GM20000 (cell line): ENCODE measurements at regions not wholly inside any gene's neighbourhood (a gene's known extent, or its start where the extent isn't known, plus 50 kb on each side); places are given as distances from the start of the nearest gene placed in this dataset.

Source experiments
- DNase-seq: peaks from one replicate; pipeline ENCODE4 v3.0.0; 2012; ENCODE audit warnings: low spot score
- CTCF ChIP-seq: IDR thresholded peaks from 2 replicates; pipeline ENCODE4 v1.5.1; 2012; ENCODE audit warnings: mild to moderate bottlenecking, control low read depth; ENCODE audit errors: extremely low read depth, missing control alignments

DNA sequence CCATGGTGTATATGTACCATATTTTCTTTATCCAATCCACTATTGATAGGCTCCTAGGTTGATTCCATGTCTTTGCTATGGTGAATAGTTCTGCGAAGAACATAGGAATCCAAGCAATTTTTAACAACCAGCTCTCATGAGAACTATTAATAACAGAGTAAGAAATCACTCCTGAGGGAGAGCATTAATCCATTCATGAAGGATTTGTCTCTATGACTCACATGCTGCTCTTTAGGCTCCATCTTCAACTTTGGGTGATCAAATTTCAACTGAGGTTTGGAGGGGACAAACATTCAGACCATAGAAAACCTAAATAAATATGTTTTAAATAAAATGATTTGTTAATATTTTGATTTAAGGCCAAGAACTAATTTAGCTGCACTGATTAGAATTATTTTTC, 147.4 kb downstream of the NSUN3 start:
- TF ChIP-seq CTCF = no peak

DNA sequence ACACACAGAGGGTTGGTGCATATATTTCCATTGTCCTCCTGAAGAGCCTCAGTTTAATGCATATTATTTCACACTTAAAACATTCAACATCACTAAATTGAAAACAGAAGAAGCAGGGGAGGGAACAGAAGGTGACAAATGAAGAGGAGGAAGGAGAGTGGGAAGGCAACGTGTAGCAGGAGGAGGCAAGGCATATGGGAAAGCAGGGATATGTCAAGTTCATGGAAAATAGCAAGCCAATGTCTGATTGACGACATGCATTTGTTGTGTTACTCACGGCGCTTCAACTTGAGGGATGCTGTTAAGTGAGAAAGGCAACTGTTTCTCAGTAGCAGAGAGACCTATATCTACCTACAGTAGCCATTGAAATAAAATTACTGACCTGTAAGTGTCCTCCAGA, 154.5 kb downstream of the NSUN3 start:
- no peak for DNase-seq
- TF ChIP-seq CTCF = no peak

More for the DNA sequence above, 147.4 kb downstream of the NSUN3 start:
- no peak for DNase-seq

DNA sequence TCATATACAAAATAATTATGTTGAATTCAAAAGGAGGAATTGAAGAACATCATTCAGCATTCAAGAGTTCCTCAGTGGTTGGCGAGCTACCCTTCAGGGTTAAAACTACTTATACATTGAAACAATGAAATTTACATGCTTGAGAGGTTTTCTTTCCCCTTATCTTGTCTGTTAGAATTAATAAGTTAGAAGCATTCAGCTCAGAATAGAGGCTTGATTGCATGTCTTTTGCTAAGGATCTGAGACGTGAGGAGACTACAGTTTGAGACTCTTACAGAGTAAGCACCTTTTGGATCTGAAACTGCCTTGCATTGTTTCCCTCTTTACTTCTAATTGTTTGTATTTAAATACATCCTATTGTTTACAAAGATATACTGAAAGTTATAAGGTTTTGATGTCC, 157.6 kb downstream of the NSUN3 start:
- no peak for TF ChIP-seq CTCF
- no peak for DNase-seq

- no peak for DNase-seq
- TF ChIP-seq CTCF = no peak
Observed at GRCh38 chr3:94221829-94222228, 159.0 kb downstream of the NSUN3 start.

DNA sequence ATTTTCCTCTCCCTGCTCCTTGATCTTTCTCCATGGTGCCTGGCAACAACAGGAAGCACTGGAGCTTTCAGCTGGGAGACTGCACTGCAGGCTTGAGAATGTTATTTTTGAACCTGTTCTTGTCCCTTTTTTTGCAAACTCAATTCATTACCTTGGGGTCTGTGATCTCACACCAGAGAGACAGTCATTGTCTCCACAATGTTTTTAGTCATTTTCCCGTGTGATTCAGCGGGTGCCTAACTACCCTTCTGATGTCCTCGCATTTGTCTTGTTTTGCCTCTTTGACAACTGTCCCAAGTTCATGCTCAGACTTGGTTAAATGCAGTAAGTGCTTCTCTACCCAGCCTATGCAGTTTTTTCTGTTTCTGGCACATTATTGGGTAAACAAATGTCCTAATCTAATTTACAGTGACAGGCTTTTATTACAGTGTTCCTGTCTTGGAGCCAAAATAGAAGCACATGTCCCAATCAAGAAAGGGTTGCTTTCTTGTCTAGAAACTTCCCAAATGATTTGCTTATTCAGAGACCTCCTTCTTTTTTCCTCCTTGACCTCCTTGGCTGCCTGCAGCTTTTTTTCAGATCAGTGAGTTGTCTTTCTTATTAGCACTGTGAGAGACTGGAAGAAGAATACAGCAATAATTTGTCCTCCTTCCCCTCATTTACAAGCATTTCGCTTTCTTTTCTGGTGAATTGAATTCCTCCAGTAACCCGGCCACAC, 162.4 kb downstream of the NSUN3 start:
- TF ChIP-seq CTCF = no peak

GRCh38 chr3:94226078-94226477, 163.2 kb downstream of the NSUN3 start:
- TF ChIP-seq CTCF = no peak
- no peak for DNase-seq

More for the DNA sequence above, 162.4 kb downstream of the NSUN3 start:
- no peak for DNase-seq

GRCh38 chr3:94232921-94233320, 170.1 kb downstream of the NSUN3 start:
- no peak for DNase-seq

More at GRCh38 chr3:94232921-94233320, 170.1 kb downstream of the NSUN3 start:
- TF ChIP-seq CTCF = no peak
